GM18508 (cell line): ENCODE measurements at regions not wholly inside any gene's neighbourhood (a gene's known extent, or its start where the extent isn't known, plus 50 kb on each side); places are given as distances from the start of the nearest gene placed in this dataset.
"Not testable (repeated sequence)": the region's sequence is repeated elsewhere in the genome, so short reads cannot be mapped to it uniquely, and the experiment has no call there.

ENCODE experiments used
- ATAC-seq: cut with Tn5 transposase; IDR thresholded peaks from one replicate; pipeline ENCODE4 v1.9.1; 2021; ENCODE audit warnings: moderate number of reproducible peaks; ENCODE audit not compliant: insufficient read depth, unreplicated experiment

DNA sequence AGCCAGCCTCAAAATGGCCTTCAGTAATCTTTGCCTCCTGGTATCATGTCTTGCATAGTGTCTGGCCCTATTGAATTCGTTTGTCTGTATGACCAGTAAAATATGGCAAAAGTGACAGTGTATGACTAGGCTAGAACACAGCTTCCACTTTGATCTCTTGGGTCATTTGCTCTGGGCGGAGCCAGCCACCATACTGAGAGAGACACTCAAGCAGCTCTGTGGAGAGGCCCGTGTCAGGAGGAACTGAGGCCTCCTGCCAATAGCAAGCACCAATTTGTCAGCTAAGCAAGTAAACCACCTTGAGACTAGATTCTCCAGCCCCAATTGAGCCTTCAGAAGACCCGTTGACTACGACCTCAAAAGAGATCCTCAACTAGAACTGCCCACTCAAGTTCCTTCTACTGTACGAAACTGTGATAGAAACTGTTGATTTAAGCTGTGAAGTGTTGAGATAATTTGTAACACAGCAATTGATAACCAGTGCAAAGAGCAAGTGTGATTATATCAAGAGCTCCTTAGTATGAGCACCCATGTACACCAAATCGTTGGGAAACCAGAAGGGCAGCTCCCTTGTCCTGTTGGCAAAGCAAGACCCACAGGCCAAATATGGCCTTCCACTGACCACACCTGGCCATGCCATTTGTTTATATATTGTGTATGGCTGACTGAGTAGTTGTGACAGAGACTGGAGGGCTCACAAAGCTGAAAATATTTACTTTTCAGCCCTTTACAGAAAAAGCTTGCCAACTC lies 52.7 kb upstream of the SERBP1 start:
- ATAC-seq, result no peak

GRCh38 chr1:67484492-67484891 lies 54.3 kb upstream of the SERBP1 start:
- no peak for ATAC-seq

DNA sequence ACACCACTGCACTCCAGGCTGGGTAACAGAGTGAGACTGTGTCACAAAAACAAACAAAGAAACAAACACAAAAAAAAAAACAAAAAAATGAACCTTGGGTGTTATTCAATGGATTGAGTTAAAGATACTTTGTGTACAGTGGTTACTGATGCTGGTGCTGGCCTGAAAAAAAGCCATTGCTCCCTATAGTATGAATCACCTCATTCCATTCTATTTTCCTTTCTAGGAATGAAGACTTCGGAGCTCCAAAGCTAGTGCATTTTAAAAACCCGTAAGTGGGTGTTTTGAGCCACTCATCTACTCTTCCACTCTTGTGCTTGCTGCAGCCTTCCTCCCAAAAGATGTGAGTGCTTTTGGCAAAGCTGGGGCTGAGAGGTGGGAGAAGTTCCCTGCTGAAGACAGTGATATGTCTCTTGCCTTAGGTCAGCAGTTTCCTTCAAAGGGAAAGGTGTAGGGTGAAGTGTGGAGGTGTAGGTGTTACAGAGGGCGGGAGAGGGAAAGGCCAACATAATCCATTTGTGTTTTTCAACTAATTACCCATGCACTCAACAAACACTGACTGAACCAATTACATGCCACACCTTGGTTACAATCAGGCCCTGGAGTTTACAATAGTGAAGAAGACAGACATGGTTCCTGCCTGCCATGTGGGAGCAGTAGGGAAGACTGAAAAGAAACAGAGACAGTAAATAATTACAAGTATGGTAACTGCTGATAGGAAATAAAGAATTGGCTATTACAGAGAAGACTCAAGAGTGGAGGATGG lies 55.0 kb upstream of the SERBP1 start:
- no peak for ATAC-seq

DNA sequence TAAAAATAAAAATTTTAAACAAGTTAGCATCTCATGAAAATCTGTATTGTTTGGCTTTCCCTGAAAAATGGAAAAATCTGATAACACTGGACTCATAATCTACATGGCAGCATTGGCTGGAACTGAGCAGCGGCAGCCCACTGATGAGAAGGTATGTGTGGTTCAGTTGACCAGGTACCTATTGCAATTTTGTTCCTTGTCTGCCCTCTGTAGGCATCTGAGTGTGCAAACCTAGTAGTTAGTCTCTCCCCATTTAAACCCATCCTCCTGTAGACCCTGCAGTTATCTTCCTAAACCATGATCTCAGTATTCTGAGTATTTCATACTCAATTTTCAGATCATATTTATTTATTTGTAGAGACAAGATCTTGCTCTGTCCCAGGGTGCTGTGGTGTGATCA lies 59.4 kb upstream of the SERBP1 start:
- ATAC-seq, result no peak

DNA sequence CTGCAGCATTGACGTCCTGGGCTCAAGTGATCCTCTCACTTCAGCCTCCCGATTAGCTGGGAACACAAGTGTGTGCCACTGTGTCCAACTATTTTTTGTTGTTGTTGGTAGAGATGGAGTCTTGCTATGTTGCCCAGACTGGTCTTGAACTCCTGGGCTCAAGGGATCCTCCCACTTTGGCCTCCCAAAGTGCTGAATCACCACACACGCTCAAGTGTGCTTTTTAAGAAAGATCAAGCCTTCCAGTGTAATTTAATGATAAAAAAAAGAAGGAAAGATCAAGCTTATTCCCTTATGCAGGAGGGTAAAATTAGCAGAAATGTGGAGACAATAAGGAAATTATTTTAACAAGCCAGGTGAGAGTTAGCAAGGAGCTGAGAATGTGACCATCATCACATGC lies 61.1 kb upstream of the SERBP1 start:
- ATAC-seq, result no peak

GRCh38 chr1:67493148-67493547 lies 62.9 kb upstream of the SERBP1 start:
- ATAC-seq, result no peak

- no peak for ATAC-seq
These were observed 65.1 kb upstream of the SERBP1 start for GRCh38 chr1:67495327-67495726.

- ATAC-seq, result no peak
These were observed 66.1 kb upstream of the SERBP1 start for GRCh38 chr1:67496329-67496728.

DNA sequence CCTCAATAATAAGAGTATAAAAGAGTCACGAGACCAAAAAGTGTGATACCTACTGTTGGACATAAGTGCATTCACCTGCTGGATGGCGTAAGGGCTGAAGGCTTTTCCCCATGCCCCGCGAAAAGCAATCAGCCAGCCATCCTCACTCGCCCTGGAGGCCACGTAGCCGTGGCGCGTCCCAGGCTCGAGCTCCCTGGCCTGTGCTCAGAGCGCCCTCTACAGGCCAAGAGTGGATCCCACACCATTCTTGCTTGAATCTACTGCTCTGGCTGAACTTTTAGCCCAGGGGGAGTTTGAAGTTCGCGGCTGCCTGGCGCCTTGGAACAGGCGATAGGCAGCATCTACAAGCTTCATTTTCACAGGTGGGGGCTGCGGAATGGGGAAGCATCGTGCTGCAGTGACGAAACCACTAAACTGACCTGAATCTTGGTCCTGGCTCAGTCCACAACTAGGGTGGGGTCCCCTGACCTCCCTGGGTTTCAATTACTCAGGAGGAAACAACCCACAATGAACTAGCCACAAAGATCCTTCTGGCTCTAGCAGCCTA lies 70.3 kb upstream of the SERBP1 start:
- ATAC-seq, result peak; percentile 94

- no peak for ATAC-seq
These were observed 73.8 kb upstream of the SERBP1 start for GRCh38 chr1:67503974-67504373.

DNA sequence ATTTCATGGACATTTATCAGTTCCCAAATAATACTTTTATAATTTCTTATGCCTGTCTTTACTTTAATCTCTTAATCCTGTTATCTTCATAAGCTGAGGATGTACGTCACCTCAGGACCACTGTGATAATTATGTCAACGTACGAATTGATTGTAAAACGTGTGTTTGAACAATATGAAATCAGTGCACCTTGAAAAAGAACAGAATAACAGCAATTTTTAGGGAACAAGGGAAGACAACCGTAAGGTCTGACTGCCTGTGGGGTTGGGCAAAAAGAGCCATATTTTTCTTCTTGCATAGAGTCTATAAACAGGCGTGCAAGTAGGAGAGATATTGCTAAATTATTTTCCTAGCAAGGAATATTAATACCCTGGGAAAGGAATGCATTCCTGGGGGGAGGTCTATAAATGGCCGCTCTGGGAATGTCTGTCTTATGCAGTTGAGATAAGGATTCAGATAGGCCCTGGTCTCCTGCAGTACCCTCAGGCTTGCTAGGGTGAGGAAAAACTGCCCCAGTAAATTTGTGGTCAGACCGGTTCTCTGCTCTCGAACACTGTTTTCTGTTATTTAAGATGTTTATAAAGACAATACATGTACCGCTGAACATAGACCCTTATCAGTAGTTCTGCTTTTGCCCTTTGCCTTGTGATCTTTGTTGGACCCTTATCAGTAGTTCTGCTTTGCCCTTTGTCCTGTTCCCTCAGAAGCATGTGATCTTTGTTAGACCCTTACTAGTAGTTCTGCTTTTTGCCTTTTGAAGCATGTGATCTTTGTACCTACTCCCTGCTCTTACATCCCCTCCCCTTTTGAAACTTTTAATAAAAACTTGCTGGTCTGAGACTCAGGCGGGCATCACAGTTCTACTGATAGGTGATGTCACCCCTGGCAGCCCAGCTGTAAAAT lies 83.4 kb upstream of the SERBP1 start:
- not testable (repeated sequence) for ATAC-seq

DNA sequence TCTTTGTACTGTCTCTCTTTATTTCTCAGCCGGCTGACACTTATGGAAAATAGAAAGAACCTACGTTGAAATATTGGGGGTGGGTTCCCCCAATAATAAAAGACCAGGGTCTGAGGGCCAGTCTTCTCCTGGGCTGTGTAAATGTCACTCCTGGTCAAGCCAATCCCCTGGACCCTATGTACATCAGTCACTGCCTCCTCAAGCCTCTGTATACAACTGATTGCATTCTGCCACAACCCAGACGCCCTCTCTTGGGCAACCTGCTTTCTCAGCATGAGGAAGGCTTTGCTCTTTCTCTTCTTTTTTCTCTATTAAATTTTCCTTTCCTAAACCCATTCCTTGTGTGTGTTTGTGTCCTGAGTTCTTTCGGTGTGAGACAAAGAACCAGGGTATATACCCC lies 84.1 kb upstream of the SERBP1 start:
- ATAC-seq, result no peak

GRCh38 chr1:67514786-67515185 lies 84.6 kb upstream of the SERBP1 start:
- ATAC-seq, result no peak

GRCh38 chr1:67515324-67516080 lies 85.3 kb upstream of the SERBP1 start:
- ATAC-seq, result no peak

DNA sequence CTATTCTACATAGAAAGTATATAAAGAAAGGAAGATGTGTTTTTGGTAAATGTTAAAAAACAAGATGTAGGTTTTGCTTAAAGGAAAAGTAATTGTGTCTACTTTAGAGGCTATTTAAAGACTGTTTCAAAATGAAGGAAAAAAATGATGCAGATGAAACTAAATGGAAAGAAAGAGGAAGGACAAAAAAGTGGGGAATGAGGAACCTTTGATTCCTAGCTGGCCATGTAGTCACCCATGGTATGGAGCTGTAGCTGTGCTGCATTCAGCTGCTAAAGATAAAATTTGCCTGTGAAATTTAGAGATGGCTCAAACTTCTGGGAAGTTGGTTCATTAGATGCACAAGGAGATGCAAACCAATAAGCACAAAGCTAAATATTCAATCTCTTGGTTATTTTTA lies 86.8 kb upstream of the SERBP1 start:
- no peak for ATAC-seq

GRCh38 chr1:67522001-67522441 lies 91.8 kb upstream of the SERBP1 start:
- no peak for ATAC-seq

- no peak for ATAC-seq
These were observed 92.6 kb upstream of the SERBP1 start for GRCh38 chr1:67522793-67523192.

DNA sequence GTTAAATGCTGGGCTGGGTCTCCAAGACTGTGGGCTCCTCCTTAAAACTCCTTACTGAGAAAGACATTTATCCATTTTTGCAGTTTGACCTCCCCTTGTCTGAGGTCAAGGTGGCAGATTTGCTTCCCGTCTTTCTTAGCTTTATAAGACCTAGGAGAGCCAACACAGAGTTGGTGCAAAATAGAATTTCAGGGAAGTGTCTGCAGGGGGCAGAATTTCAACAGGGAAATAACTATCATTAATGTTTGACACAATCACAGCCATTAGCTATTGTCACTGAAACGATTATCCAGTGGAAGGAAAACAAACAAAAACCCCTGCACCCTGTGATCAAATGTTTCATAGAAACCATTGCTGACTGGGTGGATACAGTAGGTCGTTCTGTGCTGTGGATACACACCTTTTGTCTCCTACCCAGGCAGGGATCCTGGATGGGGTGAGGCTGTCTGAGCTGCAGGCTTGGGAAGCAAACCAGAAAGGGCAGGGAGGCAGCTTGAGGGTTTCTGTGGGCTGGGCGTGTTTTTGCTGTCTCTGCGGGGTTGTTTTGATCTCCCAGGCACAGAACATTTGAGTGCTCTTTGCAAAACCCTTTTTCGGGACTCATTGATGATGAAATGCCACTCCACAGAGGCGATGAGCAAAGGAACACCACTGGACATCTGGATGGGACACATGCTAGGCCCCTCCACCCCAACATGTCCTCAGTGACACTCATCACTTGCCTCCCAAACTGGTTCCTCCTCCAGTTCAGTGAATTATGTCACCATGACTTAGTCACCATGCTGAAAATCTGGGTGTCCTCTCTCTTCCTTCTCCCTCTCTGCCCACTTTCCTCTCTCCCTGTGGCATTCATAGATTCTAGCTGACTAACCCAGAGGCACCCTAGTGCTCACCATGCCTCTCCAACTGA lies 94.2 kb upstream of the SERBP1 start:
- no peak for ATAC-seq
